Nucleus accumbens (tissue), 56 donors: ENCODE measurements at regions not wholly inside any gene's neighbourhood (a gene's known extent, or its start where the extent isn't known, plus 50 kb on each side); places are given as distances from the start of the nearest gene placed in this dataset.
"Not testable (repeated sequence)": the region's sequence is repeated elsewhere in the genome, so short reads cannot be mapped to it uniquely, and the experiment has no call there.

ENCODE experiments used
- DNase-seq, 56 donors: peaks; one replicate each; lab custom pipeline; 2025; lab: John Stamatoyannopoulos, UW

DNA sequence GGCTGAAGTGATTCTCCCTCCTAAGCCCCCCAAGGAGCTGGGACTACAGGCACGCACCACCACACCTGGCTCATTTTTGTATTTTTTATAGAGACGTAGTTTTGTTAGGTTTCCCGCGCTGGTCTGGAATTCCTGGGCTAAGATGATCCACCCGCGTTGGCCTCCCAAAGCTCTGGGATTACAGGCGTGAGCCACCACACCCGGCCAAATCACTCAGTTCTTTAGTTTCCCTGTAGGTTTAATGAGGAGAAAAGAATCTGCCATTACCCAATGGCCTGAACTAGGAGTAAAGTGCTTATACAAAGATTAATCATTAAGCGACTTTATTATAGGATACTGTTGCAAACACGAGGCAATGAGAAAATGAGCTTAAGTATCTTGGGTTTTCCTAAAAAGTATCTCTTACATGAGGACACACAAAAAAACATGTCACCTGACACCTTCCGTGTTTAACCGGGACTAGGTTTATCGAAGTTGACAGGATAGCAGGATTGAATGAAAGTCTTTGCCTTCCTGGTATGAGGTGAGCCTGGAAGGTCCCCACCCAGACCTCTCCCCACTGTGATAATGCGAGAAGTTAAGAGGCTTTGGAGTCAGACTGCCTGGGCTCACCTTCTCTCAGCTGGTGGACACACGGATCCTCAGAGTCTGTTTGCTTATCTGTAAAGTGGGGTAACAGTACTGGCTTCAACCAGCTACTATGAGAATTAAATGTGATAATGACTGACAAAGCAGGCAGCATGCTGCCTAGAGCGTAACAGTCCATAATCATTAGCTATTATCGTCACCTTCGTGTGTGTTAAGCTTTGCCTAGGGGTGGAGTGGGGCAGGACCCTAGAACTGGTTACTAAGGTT, 133.5 kb upstream of the KRAS start:
- no peak for DNase-seq

DNA sequence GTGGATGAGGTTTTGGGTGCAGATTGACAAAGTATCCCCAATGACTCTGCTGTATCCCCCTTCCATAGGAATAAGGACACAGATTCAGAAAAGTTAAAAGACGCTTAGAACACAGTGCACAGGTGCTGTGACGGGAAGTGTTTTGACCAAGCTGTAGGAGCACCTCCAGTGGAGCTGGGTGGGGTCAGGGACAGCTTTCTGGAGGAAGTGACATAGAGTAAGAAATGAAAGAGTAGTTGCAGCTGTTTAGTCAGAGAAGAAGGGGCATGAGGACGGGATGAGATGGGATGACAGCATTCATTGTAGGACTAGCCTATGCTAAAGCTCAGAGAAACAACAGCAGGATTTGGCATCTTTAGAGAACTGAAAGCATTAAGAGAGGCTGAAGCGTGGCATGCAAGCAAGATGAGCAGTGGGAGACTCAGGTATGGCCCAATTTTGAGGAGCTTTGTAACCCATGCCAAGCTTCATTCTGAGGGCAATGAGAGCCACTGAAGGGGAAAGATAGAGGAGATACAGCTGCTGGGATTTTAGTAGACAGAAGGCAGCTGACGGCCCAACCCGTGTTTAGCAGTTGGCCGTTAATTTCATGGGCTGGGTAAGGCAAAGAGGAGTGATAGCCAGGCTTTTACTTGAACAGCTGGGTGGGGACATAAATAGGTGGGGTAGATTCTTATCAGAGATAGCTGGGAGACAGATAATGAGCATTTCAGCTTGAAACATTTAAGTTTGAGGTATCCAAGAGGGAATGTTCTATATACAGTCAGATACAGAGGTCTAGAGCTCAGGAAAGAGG, 131.8 kb upstream of the KRAS start:
- DNase-seq, result no peak

DNA sequence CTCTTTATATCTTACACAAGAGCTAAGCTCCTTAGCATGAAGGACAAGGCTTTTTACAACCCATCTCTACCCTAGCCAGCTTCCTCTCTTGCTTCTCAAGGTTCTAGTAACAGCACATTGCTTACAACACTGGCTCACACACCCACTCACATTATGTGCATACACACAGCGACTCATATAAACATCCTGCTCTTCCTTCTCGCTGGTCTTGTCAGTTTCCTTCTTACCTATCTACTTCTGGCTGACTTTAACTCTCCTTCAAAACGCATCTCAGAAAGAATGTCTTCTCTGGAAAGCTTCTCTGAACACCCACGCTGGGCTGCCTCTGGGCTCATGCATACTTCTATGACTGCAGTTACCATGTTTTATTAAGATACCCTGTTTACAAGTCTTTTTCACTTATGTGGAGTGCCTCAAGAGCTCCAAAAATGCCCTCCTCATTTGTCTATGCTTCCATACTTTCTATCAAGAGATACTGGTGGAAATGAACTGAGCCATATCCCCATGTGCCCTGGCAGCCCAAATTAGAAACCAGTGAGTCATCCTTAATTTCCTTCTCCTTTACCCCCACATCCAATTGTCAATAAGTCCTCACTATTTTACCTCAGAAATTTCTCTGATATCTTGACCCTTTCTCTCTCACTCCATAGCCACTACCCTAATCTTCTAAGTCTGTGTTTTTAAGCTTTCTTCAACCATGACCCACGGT, 126.9 kb upstream of the KRAS start:
- no peak for DNase-seq

DNA sequence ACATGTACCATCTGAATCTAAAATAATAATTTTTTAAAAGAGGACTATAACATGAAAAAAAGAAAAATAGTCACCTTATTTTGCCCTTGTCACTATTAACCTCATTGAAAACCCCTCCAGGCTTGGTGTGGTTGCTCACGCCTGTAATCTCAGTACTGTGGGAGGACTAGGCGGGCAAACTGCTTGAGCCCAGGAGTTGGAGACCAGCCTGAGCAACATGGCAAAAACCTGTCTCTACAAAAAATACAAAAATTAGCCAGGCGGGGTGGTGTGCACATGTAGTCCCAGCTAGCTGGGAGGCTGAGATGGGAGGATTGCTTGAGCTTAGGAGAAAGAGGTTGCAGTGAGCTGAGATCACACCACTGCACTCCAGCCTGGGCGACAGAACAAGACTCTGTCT, 126.3 kb upstream of the KRAS start:
- no peak for DNase-seq

DNA sequence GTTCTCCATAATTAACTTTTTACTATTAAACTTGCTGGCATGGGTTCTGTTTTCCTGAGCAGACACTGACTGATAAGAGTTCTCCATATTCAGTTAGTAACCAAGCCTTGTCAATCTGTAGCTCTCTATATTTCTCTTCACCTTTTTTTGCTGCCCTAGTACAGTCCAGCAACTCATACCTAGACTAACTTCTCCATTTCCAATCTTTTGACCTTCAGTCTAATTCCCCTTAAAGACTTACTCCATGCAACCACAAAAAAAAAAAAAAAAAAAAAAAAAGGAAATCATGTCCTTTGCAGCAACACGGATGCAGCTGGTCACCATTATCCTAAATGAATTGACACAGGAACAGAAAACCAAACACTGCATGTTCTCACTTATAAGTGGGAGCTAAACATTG, 125.7 kb upstream of the KRAS start:
- DNase-seq, result no peak

DNA sequence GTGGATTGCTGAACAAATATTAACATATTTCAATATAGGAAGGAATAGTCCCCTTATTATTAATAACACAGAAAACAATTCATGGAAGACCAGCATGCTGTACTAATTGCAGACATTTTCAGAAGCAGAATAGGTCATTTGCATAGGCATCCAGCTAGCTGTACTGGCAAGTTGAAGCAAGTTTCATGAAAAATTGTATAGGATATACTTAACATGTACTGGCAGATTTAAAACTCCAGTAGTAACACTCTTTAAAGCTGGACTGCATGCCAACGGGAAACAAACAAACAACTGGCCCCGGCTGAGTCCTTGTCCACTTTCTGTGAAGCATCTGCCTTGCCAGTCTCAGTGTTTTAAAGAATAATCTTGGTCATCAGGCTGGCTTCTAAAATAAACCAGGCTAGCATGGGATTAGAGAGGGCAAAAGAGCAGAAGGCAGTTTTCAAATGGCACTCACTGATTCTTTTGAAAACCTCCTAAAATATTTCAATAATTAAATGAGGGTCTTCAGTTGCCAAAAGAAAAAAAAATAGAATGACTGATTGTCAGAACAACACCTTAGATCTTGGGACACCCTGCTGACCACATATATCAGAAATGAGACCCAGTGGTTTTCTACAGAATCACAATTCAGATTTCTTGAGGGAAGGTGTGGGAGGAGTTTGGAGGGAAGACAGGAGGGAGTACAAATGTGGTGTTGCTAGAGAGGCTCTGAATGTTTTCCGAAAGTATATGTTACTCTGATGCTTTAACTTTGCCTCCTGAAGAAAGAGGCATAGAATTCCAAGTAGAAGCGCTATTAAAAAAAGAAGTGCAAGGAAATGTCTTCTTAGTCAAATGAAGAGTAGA, 122.5 kb upstream of the KRAS start:
- DNase-seq, result no peak

DNA sequence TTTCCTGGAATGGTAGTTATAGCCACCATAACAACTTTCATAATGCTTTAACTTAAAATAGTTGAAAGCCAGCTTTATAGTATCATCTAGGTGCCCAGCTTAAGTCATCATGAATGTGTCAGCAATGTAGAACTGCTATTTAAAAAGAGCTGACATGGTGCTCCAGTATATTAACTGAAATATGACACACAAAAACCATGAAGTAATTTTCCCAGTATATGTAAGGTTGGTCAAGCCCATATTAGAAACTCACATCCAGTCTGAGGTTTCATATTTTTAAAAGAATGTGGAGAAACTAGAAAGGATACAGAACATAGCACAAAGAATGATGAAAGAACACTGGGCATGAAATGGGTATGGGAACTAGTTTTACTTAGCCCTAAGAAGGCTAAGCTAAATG, 121.3 kb upstream of the KRAS start:
- no peak for DNase-seq

DNA sequence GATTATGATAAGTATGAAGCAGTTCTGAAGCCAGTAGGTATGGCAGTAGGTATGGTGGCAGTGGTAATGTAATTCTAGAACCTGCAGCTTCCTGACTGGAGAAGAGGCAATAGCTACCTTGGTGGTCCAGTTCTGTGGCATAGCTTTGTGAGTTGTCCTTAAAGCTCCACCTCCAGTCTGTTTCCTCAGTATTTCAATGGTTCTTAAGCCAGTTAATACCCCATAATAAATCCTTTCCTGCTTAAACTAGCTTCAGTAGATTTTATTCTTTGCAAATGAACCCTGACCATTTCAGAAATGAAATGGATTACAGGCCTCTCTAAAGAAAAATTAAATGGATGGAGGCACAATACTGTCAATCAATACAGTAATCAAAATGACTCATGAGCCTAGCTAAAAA, 117.8 kb upstream of the KRAS start:
- DNase-seq, result no peak

DNA sequence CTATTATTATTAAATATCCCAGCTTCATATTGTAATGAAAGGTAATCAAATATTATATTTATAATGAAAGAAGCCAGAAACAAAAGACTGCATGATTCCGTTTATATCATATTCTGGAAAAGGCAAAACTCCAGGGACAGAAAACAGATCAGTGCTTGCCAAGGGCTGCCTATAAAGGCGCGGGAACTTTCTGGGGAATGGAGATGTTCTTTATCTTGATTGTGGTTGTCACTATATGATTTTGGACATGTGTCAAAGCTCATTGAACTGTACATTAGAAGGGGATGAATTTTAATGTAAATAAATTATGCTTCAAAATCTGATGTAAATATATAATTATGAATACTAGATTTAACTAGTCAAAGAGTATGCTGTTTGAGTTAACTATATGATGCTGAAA, 115.4 kb upstream of the KRAS start:
- no peak for DNase-seq

DNA sequence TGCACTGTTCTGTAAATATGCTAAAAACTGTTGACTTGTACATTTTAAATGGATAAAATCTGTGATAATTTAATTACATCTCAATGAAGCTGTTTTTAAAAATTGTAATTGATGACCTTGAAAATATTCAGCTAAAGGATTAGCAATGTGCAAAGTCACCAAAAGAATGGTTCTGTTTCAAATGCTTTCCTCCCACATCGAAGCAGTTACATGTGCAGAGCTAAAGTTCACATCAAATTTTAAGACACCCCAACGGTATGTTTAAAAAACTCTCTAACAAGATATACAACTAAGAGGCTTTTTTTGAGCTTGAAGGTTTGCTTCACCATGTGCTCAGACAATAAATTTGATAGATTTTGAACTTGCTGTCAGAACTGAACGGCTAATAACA, 114.6 kb upstream of the KRAS start:
- no peak for DNase-seq

DNA sequence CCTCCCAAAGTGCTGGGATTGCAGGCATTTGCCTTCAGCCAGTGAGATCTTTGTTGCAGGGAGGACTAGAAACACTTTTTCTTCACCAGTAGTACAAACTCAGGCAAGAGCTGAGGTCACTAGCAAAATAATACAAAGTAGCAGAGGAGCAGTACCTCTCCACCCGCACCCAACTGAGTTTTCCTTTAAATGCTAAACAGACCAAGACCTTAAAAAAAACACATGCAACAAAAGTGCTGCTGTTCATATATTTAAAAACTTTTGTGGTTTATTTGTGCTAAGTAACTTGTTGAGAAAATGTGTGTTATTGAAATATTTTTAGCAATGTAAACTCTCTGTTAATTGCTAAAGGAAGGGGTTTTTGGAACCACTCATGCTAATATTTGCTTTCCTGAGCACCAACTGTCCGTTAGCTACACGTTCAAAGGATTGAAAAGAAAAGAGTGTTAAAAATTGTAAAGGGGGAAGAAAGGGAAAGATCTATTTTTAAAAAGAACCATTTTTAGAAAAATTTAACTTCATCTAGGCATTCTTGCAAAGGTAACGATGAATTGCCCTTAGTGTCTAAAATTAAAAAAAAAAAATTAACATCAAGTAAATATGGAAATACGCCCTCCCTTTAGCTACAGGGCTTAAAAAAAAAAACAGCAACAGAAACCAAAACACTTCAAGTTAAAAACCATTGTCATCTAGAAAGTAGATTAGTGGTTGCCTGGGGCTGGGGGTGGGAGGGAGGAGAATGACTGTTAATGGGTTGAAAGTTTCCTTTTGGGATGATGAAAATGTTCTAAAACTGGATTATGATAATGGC, 114.0 kb upstream of the KRAS start:
- no peak for DNase-seq

DNA sequence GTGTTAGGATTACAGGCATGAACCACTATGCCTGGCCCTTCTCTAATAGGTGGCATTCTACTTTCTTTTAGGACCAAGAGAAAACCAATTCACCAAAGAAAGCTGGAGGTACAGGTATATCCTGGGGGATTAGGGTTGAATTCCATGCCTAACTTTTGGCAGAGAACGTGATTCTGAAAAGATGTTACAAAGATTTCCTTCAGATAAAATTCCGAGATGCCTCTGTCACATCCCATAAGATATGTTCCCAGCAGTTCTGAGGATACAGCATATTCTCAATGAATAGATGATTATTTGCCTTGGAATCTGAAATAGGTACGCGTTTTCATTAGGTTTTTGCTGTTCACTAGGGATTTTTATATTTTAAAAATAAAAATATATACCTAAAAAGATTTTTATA, 111.9 kb upstream of the KRAS start:
- no peak for DNase-seq

DNA sequence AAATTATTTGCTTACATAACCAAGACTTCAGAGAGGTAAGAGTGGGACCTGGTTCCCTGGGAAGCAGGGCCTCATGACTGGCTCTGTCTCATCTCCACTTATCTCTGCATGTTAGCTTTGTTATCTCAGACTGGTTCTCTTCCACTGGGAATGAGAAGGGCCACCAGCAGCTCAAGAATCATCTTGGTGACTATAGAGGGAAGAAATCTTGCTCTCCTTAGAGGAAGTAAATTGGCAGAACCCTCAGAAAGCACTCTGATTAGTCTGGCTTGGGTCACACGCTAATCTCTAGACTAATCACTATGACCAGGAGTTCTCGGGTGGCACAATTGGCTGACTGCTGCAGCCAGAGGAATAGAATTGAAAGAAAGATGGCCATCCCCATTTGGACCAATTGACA, 110.8 kb upstream of the KRAS start:
- no peak for DNase-seq

DNA sequence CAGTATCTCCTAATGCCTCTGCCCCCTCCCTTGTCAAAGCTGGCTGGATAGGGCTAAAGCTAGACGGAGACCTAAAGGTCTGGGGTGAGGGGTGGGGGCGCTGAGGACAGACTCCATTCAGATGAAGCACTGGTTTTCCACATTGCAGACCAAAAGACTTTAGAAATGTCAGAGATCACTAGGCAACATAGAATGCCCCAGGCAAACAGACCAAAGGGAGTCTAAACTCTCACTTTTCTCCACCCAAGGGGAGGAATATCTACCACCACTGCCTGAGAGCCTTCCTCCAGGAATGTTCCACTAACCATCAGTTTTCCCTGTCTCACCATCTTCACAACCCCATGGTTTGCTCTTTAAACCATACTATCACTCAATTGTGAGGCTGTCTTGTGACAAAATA, 106.9 kb upstream of the KRAS start:
- DNase-seq, result no peak

DNA sequence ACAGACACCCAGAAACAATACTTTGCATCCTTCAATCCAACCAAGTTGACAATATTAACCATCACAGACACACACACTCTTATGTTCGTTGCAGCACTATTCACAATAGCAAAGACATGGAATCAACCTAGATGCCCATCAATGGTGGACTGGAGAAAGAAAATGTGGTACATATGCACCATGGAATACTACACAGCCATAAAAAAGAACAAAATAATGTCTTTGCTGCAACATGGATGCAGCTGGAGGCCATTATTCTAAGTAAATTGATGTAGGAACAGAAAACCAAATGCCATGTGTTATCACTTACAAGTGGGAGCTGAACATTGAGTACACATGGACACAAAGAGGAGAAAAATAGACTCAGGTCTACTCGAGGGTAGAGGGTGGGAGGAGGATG, 102.2 kb upstream of the KRAS start:
- not testable (repeated sequence) for DNase-seq

DNA sequence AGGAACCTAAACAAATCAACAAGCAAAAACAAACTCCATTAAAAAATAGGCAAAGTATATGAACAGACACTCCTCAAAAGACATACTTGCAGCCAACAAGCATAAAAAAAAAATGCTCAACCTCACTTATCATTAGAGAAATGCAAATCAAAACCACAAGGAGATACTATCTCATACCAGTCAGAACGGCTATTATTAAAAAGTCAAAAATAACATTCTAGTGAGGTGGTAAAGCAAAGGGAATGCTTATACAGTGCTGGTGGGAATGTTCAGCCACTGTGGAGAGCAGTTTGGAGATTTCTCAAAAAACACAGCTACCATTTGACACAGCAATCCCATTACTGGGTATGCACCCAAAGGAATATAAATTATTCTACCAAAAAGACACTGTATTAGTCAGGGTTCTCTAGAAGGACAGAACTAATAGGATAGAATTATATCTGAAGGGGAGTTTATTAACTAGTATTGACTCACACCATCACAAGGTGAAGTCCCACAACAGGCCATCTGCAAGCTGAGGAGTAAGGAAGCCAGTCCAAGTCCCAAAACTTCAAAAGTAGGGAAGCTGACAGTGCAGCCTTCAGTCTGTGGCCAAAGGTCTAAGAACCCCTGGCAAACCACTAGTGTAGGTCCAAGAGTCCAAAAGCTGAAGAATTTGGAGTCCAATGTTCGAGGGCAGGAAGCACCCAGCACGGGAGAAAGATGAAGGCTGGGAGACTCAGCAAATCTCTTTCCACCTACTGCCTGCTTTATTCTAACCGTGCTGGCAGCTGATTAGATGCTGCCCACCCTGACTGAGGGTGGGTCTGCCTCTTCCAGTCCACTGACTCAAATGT, 101.6 kb upstream of the KRAS start:
- no peak for DNase-seq

DNA sequence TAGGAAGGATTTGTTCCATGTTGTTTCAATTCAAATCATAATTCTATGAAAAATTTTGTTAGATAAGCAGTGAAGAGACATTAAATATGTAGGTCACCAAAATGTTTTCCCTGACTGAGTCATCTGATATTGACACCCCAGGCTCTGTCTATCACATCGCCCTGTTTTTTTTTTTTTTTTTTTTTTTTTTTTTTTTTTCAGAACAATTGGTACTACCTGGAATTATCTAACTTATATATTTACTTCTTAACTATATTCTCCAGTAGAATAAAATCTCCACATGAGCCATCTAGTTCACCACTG, 97.8 kb upstream of the KRAS start:
- DNase-seq, result no peak

DNA sequence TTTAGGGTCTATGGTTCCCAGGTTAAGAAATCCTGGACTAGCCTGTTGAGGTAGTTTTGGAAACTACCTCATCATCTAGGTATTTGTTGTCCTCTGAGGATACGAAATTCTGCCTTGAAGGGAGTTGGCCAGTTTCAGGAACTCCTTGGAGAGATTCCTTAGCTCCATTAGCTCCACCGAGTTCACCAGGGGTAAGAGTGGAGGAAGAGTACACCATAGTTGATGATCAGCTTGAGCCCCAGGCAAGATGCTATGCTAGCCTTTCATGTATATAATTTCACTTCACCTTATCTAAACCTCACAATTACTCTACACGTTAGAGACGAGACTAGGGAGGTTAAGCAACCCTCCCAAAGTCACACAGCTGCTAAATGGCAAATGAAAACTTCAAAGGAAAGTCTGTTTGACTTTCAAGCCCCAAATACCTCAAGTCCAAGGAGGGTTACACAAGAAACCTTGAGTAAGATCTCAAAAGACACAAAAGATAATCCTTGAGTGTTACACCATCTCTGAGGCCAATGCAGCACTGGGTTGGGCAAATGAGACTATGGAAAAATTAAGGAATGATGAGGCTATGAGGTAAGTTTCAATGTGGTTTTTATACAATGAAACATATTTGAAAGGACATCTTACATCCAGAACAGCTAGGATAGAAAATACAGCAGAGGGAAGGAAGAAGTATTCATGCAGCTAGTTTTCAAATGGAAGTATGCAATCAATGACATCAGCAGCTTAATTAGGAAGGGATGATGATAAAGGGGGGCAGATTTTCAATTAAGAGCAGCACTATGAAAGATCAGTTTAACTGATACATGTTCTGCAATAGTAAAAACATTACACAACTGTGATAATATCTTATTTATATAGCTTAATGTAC, 97.2 kb upstream of the KRAS start:
- no peak for DNase-seq
